ENCODE measurements at regions not wholly inside any gene's neighbourhood (a gene's known extent, or its start where the extent isn't known, plus 50 kb on each side); places are given as distances from the start of the nearest gene placed in this dataset.

GRCh38 chr10:107847620-107848019 is 683.1 kb upstream of the SORCS1 start:
- TF ChIP-seq EZH2 (IDR thresholded peaks at IDR 0.05; ENCODE audit: low read depth), result no peak
- TF ChIP-seq, protein P1, sequence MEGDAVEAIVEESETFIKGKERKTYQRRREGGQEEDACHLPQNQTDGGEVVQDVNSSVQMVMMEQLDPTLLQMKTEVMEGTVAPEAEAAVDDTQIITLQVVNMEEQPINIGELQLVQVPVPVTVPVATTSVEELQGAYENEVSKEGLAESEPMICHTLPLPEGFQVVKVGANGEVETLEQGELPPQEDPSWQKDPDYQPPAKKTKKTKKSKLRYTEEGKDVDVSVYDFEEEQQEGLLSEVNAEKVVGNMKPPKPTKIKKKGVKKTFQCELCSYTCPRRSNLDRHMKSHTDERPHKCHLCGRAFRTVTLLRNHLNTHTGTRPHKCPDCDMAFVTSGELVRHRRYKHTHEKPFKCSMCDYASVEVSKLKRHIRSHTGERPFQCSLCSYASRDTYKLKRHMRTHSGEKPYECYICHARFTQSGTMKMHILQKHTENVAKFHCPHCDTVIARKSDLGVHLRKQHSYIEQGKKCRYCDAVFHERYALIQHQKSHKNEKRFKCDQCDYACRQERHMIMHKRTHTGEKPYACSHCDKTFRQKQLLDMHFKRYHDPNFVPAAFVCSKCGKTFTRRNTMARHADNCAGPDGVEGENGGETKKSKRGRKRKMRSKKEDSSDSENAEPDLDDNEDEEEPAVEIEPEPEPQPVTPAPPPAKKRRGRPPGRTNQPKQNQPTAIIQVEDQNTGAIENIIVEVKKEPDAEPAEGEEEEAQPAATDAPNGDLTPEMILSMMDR (conservative IDR thresholded peaks at IDR 0.05), result no peak
- intact Hi-C loops (cut with micrococcal nuclease; ENCODE audit: unreplicated experiment), result no loop called here
- Histone ChIP-seq H3K4me2 (peak overlapping the region; percentile 31; the same call in 1 of the 2 replicates), H3F3A (ENCODE audit: insufficient read depth, low read depth) (no peaks in the 10 kb centered on the region), H3K4me3 (no peak overlapping the region), H3K36me3 (ENCODE audit: low read depth) (no peaks in the 10 kb centered on the region), H3K9me3 (ENCODE audit: insufficient read depth, low read depth) (no peaks in the 10 kb centered on the region), H3K27me3 (ENCODE audit: insufficient read depth, low read depth) (no peaks in the 10 kb centered on the region), H2AFZ (no peak overlapping the region), H3K79me2 (ENCODE audit: low read depth) (no peaks in the 10 kb centered on the region), H3K27ac (no peak overlapping the region), H3K4me1 (replicated peaks; ENCODE audit: insufficient read depth) (no peaks in the 10 kb centered on the region), H4K20me1 (ENCODE audit: insufficient read depth) (no peaks in the 10 kb centered on the region), H3K9me2 (ENCODE audit: insufficient read depth) (no peaks in the 10 kb centered on the region)
- ChIA-PET POLR2A (ENCODE audit: unreplicated experiment) (no interaction called here), CTCF (no interaction called here)
- DNase-seq, result no peak
- BruUV-seq (replicated peaks), result no TSS peak

DNA sequence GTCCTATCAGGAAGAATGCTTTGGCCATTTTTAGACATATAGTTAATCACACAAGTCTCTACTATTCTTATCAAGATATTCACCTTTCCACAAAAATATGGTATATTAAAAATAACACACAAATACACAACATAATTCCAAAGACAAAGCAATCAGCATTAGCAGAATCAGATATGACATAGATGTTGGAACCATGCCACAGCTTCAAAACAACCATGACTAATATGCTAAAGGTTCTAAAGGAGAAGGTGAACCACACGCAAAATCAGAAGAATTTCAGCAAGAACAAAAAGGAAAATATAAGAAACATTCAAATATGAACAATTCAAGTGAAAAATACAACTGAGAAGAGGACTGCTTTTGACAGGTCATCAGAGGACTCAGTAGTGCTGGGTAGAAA is 670.2 kb upstream of the SORCS1 start:
- POLR2A ChIA-PET (ENCODE audit: unreplicated experiment), result no interaction called here
- CTCF ChIA-PET, result no interaction called here

DNA sequence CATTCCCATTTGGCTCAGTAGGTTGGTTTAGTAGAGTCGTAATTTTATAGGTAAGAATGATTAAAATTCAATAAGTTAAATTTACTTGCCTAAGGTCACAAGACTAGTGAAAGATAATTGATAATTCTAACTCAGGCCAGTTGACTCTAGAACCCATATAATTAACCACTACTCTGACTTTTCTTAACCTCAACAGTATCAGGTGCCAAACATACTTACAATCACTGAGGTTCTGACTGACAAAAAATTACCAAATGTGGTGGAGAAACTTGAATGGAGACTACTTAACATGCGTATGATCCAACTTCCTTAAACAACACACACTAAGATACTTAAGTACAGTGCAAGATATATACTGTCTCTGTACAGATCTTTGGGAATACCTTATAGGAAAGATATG is 667.3 kb upstream of the SORCS1 start:
- no TSS peak for BruUV-seq (replicated peaks)
- H3K79me2 ChIP-seq (ENCODE audit: low read depth), result no peaks in the 10 kb centered on the region
- intact Hi-C loops (cut with micrococcal nuclease; ENCODE audit: unreplicated experiment), result no loop called here
- no peaks in the 10 kb centered on the region for H3K4me1 ChIP-seq (replicated peaks; ENCODE audit: insufficient read depth)
- H3K36me3 ChIP-seq (ENCODE audit: low read depth), result no peaks in the 10 kb centered on the region
- H3K27ac ChIP-seq, result no peak overlapping the region
- no peak overlapping the region for H3K4me2 ChIP-seq
- no peaks in the 10 kb centered on the region for H3K9me2 ChIP-seq (ENCODE audit: insufficient read depth)
- ChIA-PET CTCF (no interaction called here), POLR2A (ENCODE audit: unreplicated experiment) (no interaction called here)
- no peak for DNase-seq
- H3K9me3 ChIP-seq (ENCODE audit: insufficient read depth, low read depth), result no peaks in the 10 kb centered on the region
- no peaks in the 10 kb centered on the region for H3F3A ChIP-seq (ENCODE audit: insufficient read depth, low read depth)
- no peak overlapping the region for H3K4me3 ChIP-seq
- H3K27me3 ChIP-seq (ENCODE audit: insufficient read depth, low read depth), result no peaks in the 10 kb centered on the region
- H4K20me1 ChIP-seq (ENCODE audit: insufficient read depth), result no peaks in the 10 kb centered on the region
- H2AFZ ChIP-seq, result no peak overlapping the region
- TF ChIP-seq, protein P1 (conservative IDR thresholded peaks at IDR 0.05), result no peak
- TF ChIP-seq EZH2 (IDR thresholded peaks at IDR 0.05; ENCODE audit: low read depth), result no peak

More for the DNA sequence above, 670.2 kb upstream of the SORCS1 start:
- TF ChIP-seq, protein P1 (conservative IDR thresholded peaks at IDR 0.05), result no peak
- TF ChIP-seq EZH2 (IDR thresholded peaks at IDR 0.05; ENCODE audit: low read depth), result no peak
- intact Hi-C loops (cut with micrococcal nuclease; ENCODE audit: unreplicated experiment), result no loop called here
- Histone ChIP-seq H3F3A (ENCODE audit: insufficient read depth, low read depth) (no peaks in the 10 kb centered on the region), H3K79me2 (ENCODE audit: low read depth) (no peaks in the 10 kb centered on the region), H3K9me2 (ENCODE audit: insufficient read depth) (no peaks in the 10 kb centered on the region), H3K27me3 (ENCODE audit: insufficient read depth, low read depth) (no peaks in the 10 kb centered on the region), H2AFZ (no peak overlapping the region), H3K4me1 (replicated peaks; ENCODE audit: insufficient read depth) (no peaks in the 10 kb centered on the region), H3K4me3 (no peak overlapping the region), H3K27ac (no peak overlapping the region), H3K4me2 (no peak overlapping the region), H3K9me3 (ENCODE audit: insufficient read depth, low read depth) (no peaks in the 10 kb centered on the region), H3K36me3 (ENCODE audit: low read depth) (no peaks in the 10 kb centered on the region), H4K20me1 (ENCODE audit: insufficient read depth) (no peaks in the 10 kb centered on the region)
- no peak for DNase-seq
- no TSS peak for BruUV-seq (replicated peaks)

All from PC-9 (cell line).